Progenitor cell of endocrine pancreas (in vitro differentiated cells): ENCODE measurements at regions not wholly inside any gene's neighbourhood (a gene's known extent, or its start where the extent isn't known, plus 50 kb on each side); places are given as distances from the start of the nearest gene placed in this dataset.

Source experiments
- DNase-seq: peaks from one replicate; pipeline ENCODE4 v3.0.0; 2021; ENCODE audit warnings: low spot score; ENCODE audit not compliant: unreplicated experiment
- H3K27ac Mint-ChIP-seq: 2 replicates; pipeline ENCODE4 v1.8.0; 2021; ENCODE audit warnings: mild to moderate bottlenecking, moderate library complexity, mixed read lengths
- H3K27me3 Mint-ChIP-seq: 2 replicates; pipeline ENCODE4 v1.8.0; 2021; ENCODE audit warnings: mixed read lengths
- H3K36me3 Mint-ChIP-seq: 2 replicates; pipeline ENCODE4 v1.8.0; 2022; ENCODE audit warnings: mixed read lengths; ENCODE audit not compliant: insufficient read depth
- H3K4me1 Mint-ChIP-seq: 2 replicates; pipeline ENCODE4 v1.8.0; 2021; ENCODE audit warnings: low read depth, mixed read lengths
- H3K4me3 Mint-ChIP-seq: 2 replicates; pipeline ENCODE4 v1.8.0; 2021; ENCODE audit warnings: low read depth, mild to moderate bottlenecking, moderate library complexity, mixed read lengths
- H3K9me3 Mint-ChIP-seq: 2 replicates; pipeline ENCODE4 v1.8.0; 2021; ENCODE audit warnings: low read depth, mixed read lengths
- CTCF ChIP-seq: fragments of 200-600 bp; sonication (generic); IDR thresholded peaks from one replicate; pipeline ENCODE4 v1.5.0; 2021; ENCODE audit warnings: antibody characterized with exemption, mild to moderate bottlenecking; ENCODE audit not compliant: unreplicated experiment

- Mint-ChIP-seq H3K36me3 (peaks cover 2% of the 10 kb centered on the region), H3K4me1 (peaks cover 5% of the 10 kb centered on the region), H3K4me3 (no peak overlapping the region), H3K27me3 (no peaks in the 10 kb centered on the region), H3K27ac (no peak overlapping the region), H3K9me3 (peaks cover 7% of the 10 kb centered on the region)
- TF ChIP-seq CTCF: no peak
- no peak for DNase-seq
These were observed 191.5 kb downstream of the ZBBX start for GRCh38 chr3:167188592-167188991.

- H3K9me3 Mint-ChIP-seq: peaks cover 3% of the 10 kb centered on the region
- H3K36me3 Mint-ChIP-seq: peaks cover 2% of the 10 kb centered on the region
- H3K4me1 Mint-ChIP-seq: peaks cover 5% of the 10 kb centered on the region
These were observed 192.9 kb downstream of the ZBBX start for GRCh38 chr3:167187221-167187620.

GRCh38 chr3:167184511-167184910, 195.6 kb downstream of the ZBBX start:
- TF ChIP-seq CTCF: no peak
- H3K27ac Mint-ChIP-seq: no peak overlapping the region
- no peak overlapping the region for H3K4me3 Mint-ChIP-seq
- H3K4me1 Mint-ChIP-seq: peaks cover 5% of the 10 kb centered on the region
- H3K9me3 Mint-ChIP-seq: no peaks in the 10 kb centered on the region
- DNase-seq: no peak
- H3K36me3 Mint-ChIP-seq: no peaks in the 10 kb centered on the region
- H3K27me3 Mint-ChIP-seq: no peaks in the 10 kb centered on the region

More at GRCh38 chr3:167187221-167187620, 192.9 kb downstream of the ZBBX start:
- Mint-ChIP-seq H3K27me3 (no peaks in the 10 kb centered on the region), H3K27ac (no peak overlapping the region), H3K4me3 (no peak overlapping the region)
- DNase-seq: no peak
- TF ChIP-seq CTCF: no peak

- TF ChIP-seq CTCF: no peak
- Mint-ChIP-seq H3K9me3 (peaks cover 9% of the 10 kb centered on the region), H3K4me1 (peaks cover 6% of the 10 kb centered on the region), H3K4me3 (no peak overlapping the region), H3K27me3 (no peaks in the 10 kb centered on the region), H3K36me3 (peaks cover 1% of the 10 kb centered on the region), H3K27ac (no peak overlapping the region)
- no peak for DNase-seq
These were observed 207.7 kb downstream of the ZBBX start for GRCh38 chr3:167172377-167172776.

GRCh38 chr3:167167491-167167890, 212.6 kb downstream of the ZBBX start:
- no peaks in the 10 kb centered on the region for H3K36me3 Mint-ChIP-seq
- H3K9me3 Mint-ChIP-seq: no peaks in the 10 kb centered on the region
- TF ChIP-seq CTCF: no peak
- H3K27ac Mint-ChIP-seq: no peak overlapping the region
- peaks cover 20% of the 10 kb centered on the region for H3K4me1 Mint-ChIP-seq
- H3K27me3 Mint-ChIP-seq: no peaks in the 10 kb centered on the region
- DNase-seq: no peak
- H3K4me3 Mint-ChIP-seq: no peak overlapping the region
